ENCODE measurements at regions not wholly inside any gene's neighbourhood (a gene's known extent, or its start where the extent isn't known, plus 50 kb on each side); places are given as distances from the start of the nearest gene placed in this dataset.

- TF ChIP-seq ISL1 (CRISPR knock-in tag; IDR thresholded peaks at IDR 0.05) (no peak), PATZ1 (CRISPR knock-in tag; IDR thresholded peaks at IDR 0.05; ENCODE audit: borderline replicate concordance) (no peak), GLIS3 (CRISPR knock-in tag; IDR thresholded peaks at IDR 0.05) (no peak), SNAI2 (CRISPR knock-in tag; IDR thresholded peaks at IDR 0.05) (no peak), ZNF8 (CRISPR knock-in tag; IDR thresholded peaks at IDR 0.05) (no peak), TCF4 (CRISPR knock-in tag; IDR thresholded peaks at IDR 0.05; ENCODE audit: borderline replicate concordance) (no peak), TOX (CRISPR knock-in tag; IDR thresholded peaks at IDR 0.05; ENCODE audit: borderline replicate concordance) (no peak), PPARA (CRISPR knock-in tag; IDR thresholded peaks at IDR 0.05; ENCODE audit: borderline replicate concordance) (no peak), BACH2 (CRISPR knock-in tag; IDR thresholded peaks at IDR 0.05; ENCODE audit: borderline replicate concordance) (no peak)
- ATAC-seq = no peak
Measured at GRCh38 chr16:79970087-79970486, 369.6 kb upstream of the MAF start.

GRCh38 chr16:79969458-79969857 lies 368.9 kb upstream of the MAF start:
- no peak for ATAC-seq
- TF ChIP-seq ZNF70 (CRISPR knock-in tag; IDR thresholded peaks at IDR 0.05) (no peak), OSR1 (CRISPR knock-in tag; IDR thresholded peaks at IDR 0.05) (no peak), CREB5 (CRISPR knock-in tag; IDR thresholded peaks at IDR 0.05; ENCODE audit: low read depth) (no peak), ZNF8 (CRISPR knock-in tag; IDR thresholded peaks at IDR 0.05) (no peak), PATZ1 (CRISPR knock-in tag; IDR thresholded peaks at IDR 0.05; ENCODE audit: borderline replicate concordance) (no peak), CSDC2 (CRISPR knock-in tag; IDR thresholded peaks at IDR 0.05) (no peak), BACH2 (CRISPR knock-in tag; IDR thresholded peaks at IDR 0.05; ENCODE audit: borderline replicate concordance) (no peak), CSRNP3 (CRISPR knock-in tag; IDR thresholded peaks at IDR 0.05) (no peak), TSHZ2 (CRISPR knock-in tag; IDR thresholded peaks at IDR 0.05) (no peak), ZFP30 (CRISPR knock-in tag; IDR thresholded peaks at IDR 0.05) (no peak), RARB (CRISPR knock-in tag; IDR thresholded peaks at IDR 0.05) (no peak), SNAI2 (CRISPR knock-in tag; IDR thresholded peaks at IDR 0.05) (no peak), ZC3H10 (CRISPR knock-in tag; IDR thresholded peaks at IDR 0.05) (no peak), ZFP3 (CRISPR knock-in tag; IDR thresholded peaks at IDR 0.05) (no peak)

- TF ChIP-seq CSRNP3 (CRISPR knock-in tag; IDR thresholded peaks at IDR 0.05) (no peak), OSR1 (CRISPR knock-in tag; IDR thresholded peaks at IDR 0.05) (no peak), ISL1 (CRISPR knock-in tag; IDR thresholded peaks at IDR 0.05) (no peak), ZFP30 (CRISPR knock-in tag; IDR thresholded peaks at IDR 0.05) (no peak), ARNTL (CRISPR knock-in tag; IDR thresholded peaks at IDR 0.05; ENCODE audit: borderline replicate concordance, low read depth) (no peak), CREB5 (CRISPR knock-in tag; IDR thresholded peaks at IDR 0.05; ENCODE audit: low read depth) (no peak)
- ATAC-seq = no peak
Measured at GRCh38 chr16:79966226-79966625, 365.7 kb upstream of the MAF start.
